Glutamatergic neuron (in vitro differentiated cells): ENCODE measurements at regions not wholly inside any gene's neighbourhood (a gene's known extent, or its start where the extent isn't known, plus 50 kb on each side); places are given as distances from the start of the nearest gene placed in this dataset.

ENCODE experiments used
- DNase-seq: peaks from one replicate; pipeline ENCODE4 v3.0.0; 2022
- H3K27ac Mint-ChIP-seq: one replicate; pipeline ENCODE4 v1.8.0; 2020; ENCODE audit warnings: mild to moderate bottlenecking, mixed read lengths, inconsistent platforms; ENCODE audit not compliant: unreplicated experiment
- H3K27me3 Mint-ChIP-seq: one replicate; pipeline ENCODE4 v1.8.0; 2020; ENCODE audit warnings: mild to moderate bottlenecking, moderate library complexity, mixed read lengths, inconsistent platforms; ENCODE audit not compliant: unreplicated experiment
- H3K36me3 Mint-ChIP-seq: one replicate; pipeline ENCODE4 v1.8.0; 2020; ENCODE audit warnings: mild to moderate bottlenecking, mixed read lengths, inconsistent platforms; ENCODE audit not compliant: unreplicated experiment
- H3K4me1 Mint-ChIP-seq: one replicate; pipeline ENCODE4 v1.8.0; 2020; ENCODE audit warnings: mild to moderate bottlenecking, low read depth, mixed read lengths, inconsistent platforms; ENCODE audit not compliant: unreplicated experiment
- H3K4me3 Mint-ChIP-seq: one replicate; pipeline ENCODE4 v1.8.0; 2020; ENCODE audit warnings: mild to moderate bottlenecking, mixed read lengths, inconsistent platforms; ENCODE audit not compliant: unreplicated experiment
- H3K9me3 Mint-ChIP-seq: one replicate; pipeline ENCODE4 v1.8.0; 2020; ENCODE audit warnings: mild to moderate bottlenecking, moderate library complexity, mixed read lengths, inconsistent platforms; ENCODE audit not compliant: unreplicated experiment
- TF ChIP-seq, protein P1 (sequence below): fragments of 200-600 bp; sonication (generic); IDR thresholded peaks from one replicate; pipeline ENCODE4 v1.5.0; 2021; ENCODE audit not compliant: partially characterized antibody, unreplicated experiment

DNA sequence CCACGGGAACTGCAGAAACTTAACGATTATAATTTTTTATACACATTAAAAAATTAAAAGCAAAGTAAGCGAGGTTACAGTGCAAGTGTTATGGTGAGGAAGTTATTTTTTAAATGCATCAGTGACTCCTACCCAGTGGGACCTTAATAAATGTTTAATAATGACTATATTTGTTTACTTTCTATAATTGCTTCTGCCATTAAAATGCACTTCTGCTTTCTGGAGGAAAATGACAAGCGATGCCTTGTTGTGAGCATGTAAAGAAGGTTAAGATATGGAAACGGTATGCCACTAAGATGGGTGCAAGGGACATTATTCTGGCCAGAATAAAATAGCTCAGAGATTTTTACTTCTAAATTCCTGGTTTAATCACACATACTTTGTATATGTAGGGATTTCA lies 252.1 kb downstream of the CDH11 start:
- Mint-ChIP-seq H3K27ac (no peak overlapping the region), H3K27me3 (no peaks in the 10 kb centered on the region), H3K9me3 (no peaks in the 10 kb centered on the region), H3K4me1 (peaks cover 2% of the 10 kb centered on the region), H3K36me3 (no peaks in the 10 kb centered on the region), H3K4me3 (no peak overlapping the region)
- no peak for DNase-seq
- TF ChIP-seq, protein P1, sequence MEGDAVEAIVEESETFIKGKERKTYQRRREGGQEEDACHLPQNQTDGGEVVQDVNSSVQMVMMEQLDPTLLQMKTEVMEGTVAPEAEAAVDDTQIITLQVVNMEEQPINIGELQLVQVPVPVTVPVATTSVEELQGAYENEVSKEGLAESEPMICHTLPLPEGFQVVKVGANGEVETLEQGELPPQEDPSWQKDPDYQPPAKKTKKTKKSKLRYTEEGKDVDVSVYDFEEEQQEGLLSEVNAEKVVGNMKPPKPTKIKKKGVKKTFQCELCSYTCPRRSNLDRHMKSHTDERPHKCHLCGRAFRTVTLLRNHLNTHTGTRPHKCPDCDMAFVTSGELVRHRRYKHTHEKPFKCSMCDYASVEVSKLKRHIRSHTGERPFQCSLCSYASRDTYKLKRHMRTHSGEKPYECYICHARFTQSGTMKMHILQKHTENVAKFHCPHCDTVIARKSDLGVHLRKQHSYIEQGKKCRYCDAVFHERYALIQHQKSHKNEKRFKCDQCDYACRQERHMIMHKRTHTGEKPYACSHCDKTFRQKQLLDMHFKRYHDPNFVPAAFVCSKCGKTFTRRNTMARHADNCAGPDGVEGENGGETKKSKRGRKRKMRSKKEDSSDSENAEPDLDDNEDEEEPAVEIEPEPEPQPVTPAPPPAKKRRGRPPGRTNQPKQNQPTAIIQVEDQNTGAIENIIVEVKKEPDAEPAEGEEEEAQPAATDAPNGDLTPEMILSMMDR: no peak

DNA sequence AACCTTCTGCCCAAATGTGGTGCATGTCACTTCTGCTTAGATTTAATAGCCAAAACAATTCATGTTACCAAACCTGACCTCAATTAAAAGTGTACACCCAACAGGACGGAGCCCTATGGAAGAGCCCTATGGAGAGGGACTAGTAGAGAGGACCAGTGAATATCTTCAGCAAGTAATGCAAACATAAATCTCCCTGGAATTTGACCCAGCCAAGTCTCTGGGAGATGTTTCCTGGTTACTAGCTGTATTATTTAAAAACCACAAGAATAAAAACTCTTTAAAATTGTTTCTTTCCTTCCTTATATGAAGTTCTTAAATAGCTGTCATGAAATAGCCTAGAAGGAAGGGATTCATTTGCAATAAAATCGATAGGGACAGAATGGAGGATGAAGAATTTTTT lies 255.8 kb downstream of the CDH11 start:
- TF ChIP-seq, protein P1: no peak
- DNase-seq: no peak
- Mint-ChIP-seq H3K4me3 (no peak overlapping the region), H3K27me3 (no peaks in the 10 kb centered on the region), H3K4me1 (peaks cover 4% of the 10 kb centered on the region), H3K36me3 (no peaks in the 10 kb centered on the region), H3K27ac (no peak overlapping the region), H3K9me3 (no peaks in the 10 kb centered on the region)

DNA sequence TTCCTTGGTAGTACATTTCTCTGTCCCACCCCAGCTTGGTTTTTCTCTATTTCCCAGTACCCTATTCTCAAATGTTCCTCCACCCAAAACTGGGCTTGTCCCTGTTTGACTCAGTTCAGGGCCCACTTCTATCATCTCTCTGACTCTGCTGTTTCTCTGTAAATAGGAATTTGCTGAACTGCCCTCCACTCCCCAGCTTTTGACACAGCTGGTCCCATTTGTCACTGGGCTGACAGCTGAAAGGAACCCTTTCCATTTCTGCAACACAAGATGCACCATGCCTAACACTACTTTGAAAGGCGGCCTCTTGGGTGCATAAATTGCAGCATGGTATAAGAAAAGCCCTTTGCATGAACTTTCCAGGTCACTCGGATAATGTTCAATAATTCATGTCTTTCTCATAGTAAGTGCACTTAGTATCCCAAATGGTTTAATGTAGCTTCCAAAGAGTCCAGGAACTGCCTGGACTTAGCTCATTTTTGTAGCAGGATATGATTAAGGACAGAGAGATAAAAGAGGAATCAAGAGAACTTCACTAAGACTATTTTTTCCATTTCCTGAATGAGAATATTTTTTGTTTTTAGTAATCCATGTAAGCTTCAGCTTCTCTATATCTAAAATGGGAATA lies 256.7 kb downstream of the CDH11 start:
- Mint-ChIP-seq H3K36me3 (no peaks in the 10 kb centered on the region), H3K4me1 (peaks cover 4% of the 10 kb centered on the region), H3K9me3 (no peaks in the 10 kb centered on the region), H3K27ac (no peak overlapping the region), H3K4me3 (no peak overlapping the region), H3K27me3 (no peaks in the 10 kb centered on the region)
- TF ChIP-seq, protein P1: no peak
- DNase-seq: peak; percentile 77

DNA sequence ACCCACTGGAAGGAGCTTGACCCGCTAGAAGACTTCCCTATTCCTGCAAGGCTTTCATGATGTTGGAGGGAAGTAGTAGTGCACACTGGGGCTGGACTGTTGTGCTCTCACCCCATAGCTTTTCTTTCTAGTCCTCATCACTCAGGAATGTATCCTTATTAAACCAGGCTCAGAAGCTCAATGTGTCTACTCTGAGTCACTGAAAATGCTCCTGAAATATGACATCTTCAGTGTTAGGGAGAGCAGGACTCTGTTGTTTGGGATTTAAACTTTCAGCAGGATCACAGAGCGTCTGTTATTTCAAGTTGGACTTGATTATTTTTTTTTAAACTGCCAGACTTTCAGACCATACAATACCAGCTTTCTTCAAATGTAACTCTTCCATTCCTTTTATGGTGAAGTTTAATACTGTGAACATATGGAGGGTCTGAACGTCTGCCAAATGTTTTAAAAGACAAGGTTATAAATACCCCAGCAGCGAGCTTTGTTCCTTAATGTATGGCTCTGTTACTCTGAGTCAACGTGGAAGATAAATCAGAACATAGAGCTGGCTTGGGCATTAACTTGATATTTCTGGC lies 257.5 kb downstream of the CDH11 start:
- TF ChIP-seq, protein P1: no peak
- Mint-ChIP-seq H3K9me3 (no peaks in the 10 kb centered on the region), H3K36me3 (no peaks in the 10 kb centered on the region), H3K4me3 (no peak overlapping the region), H3K27me3 (no peaks in the 10 kb centered on the region), H3K4me1 (peaks cover 4% of the 10 kb centered on the region), H3K27ac (no peak overlapping the region)
- no peak for DNase-seq

DNA sequence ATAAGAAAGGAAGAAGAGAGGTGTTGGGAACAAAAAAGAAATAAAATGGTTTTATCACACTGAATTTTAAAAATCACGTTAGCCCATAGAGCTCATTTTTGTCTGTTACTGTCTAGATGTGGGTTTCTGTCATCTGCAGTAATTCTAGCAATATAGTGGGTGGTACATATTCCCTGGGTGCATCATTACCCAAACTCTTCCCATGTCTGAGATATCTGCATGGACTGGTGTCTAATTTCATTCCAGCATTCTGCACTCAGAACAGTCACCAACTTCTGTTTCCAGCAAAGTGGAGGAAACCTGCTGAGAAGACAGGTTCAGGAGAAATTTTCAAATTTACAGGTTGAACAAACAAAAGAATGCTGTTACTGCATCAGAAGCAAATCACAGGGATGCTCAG lies 263.8 kb downstream of the CDH11 start:
- no peaks in the 10 kb centered on the region for H3K36me3 Mint-ChIP-seq
- TF ChIP-seq, protein P1: no peak
- peaks cover 12% of the 10 kb centered on the region for H3K4me1 Mint-ChIP-seq
- H3K4me3 Mint-ChIP-seq: no peak overlapping the region
- peak overlapping the region; percentile 78 for H3K27ac Mint-ChIP-seq
- no peak for DNase-seq
- H3K27me3 Mint-ChIP-seq: no peaks in the 10 kb centered on the region
- H3K9me3 Mint-ChIP-seq: peaks cover 2% of the 10 kb centered on the region
